Activated CD4-positive, alpha-beta T cell treated with anti-CD3 and anti-CD28 coated beads for 1 hour (primary cell): ENCODE measurements at regions not wholly inside any gene's neighbourhood (a gene's known extent, or its start where the extent isn't known, plus 50 kb on each side); places are given as distances from the start of the nearest gene placed in this dataset.

ENCODE experiments used
- DNase-seq: peaks from one replicate; pipeline ENCODE4 v3.0.0-alpha.2; 2020

GRCh38 chr18:38368886-38369285, 803.3 kb upstream of the CELF4 start:
- no peak for DNase-seq

- no peak for DNase-seq
Observed at GRCh38 chr18:38368246-38368645, 802.6 kb upstream of the CELF4 start.

GRCh38 chr18:38367473-38367872, 801.9 kb upstream of the CELF4 start:
- DNase-seq: no peak

- no peak for DNase-seq
Observed at GRCh38 chr18:38362286-38362792, 796.7 kb upstream of the CELF4 start.

GRCh38 chr18:38358805-38359657, 793.4 kb upstream of the CELF4 start:
- no peak for DNase-seq

- no peak for DNase-seq
Observed at GRCh38 chr18:38353149-38353548, 787.6 kb upstream of the CELF4 start.

- DNase-seq: no peak
Observed at GRCh38 chr18:38350141-38350540, 784.5 kb upstream of the CELF4 start.

- no peak for DNase-seq
Observed at GRCh38 chr18:38330573-38330972, 765.0 kb upstream of the CELF4 start.

- no peak for DNase-seq
Observed at GRCh38 chr18:38329145-38329544, 763.5 kb upstream of the CELF4 start.

- DNase-seq: no peak
Observed at GRCh38 chr18:38322206-38322605, 756.6 kb upstream of the CELF4 start.

- DNase-seq: no peak
Observed at GRCh38 chr18:38321262-38321661, 755.7 kb upstream of the CELF4 start.

GRCh38 chr18:38318416-38318815, 752.8 kb upstream of the CELF4 start:
- DNase-seq: no peak

GRCh38 chr18:38313831-38314230, 748.2 kb upstream of the CELF4 start:
- no peak for DNase-seq

- no peak for DNase-seq
Observed at GRCh38 chr18:38312532-38312931, 746.9 kb upstream of the CELF4 start.

- no peak for DNase-seq
Observed at GRCh38 chr18:38310936-38311335, 745.3 kb upstream of the CELF4 start.

- no peak for DNase-seq
Observed at GRCh38 chr18:38307914-38308313, 742.3 kb upstream of the CELF4 start.

GRCh38 chr18:38305961-38306360, 740.4 kb upstream of the CELF4 start:
- no peak for DNase-seq

- no peak for DNase-seq
Observed at GRCh38 chr18:38301621-38302020, 736.0 kb upstream of the CELF4 start.

GRCh38 chr18:38297910-38298309, 732.3 kb upstream of the CELF4 start:
- DNase-seq: no peak

GRCh38 chr18:38290229-38290628, 724.6 kb upstream of the CELF4 start:
- DNase-seq: no peak

- DNase-seq: no peak
Observed at GRCh38 chr18:38284972-38285371, 719.4 kb upstream of the CELF4 start.

- no peak for DNase-seq
Observed at GRCh38 chr18:38263066-38263465, 697.5 kb upstream of the CELF4 start.

GRCh38 chr18:38262661-38263060, 697.1 kb upstream of the CELF4 start:
- DNase-seq: no peak

GRCh38 chr18:38257661-38258060, 692.1 kb upstream of the CELF4 start:
- DNase-seq: no peak

GRCh38 chr18:38256366-38256765, 690.8 kb upstream of the CELF4 start:
- DNase-seq: no peak
